Skin epidermis (tissue), 12 donors: ENCODE measurements at regions not wholly inside any gene's neighbourhood (a gene's known extent, or its start where the extent isn't known, plus 50 kb on each side); places are given as distances from the start of the nearest gene placed in this dataset.
A peak's percentile ranks its signal among the peaks of the same experiment; 100 is the strongest.
"Not testable (repeated sequence)": the region's sequence is repeated elsewhere in the genome, so short reads cannot be mapped to it uniquely, and the experiment has no call there.

Experiments
- H3K27ac ChIP-seq, 21 experiments: fragments of 200-600 bp; sonication (generic) in 11 of 21; one replicate each; pipeline ENCODE4 v1.5.0; 2020; ENCODE audit warnings: mild to moderate bottlenecking in 3 of 21, inconsistent platforms in 2 of 21, moderate library complexity in 2 of 21
- H3K4me3 ChIP-seq, 7 experiments: fragments of 200-600 bp; sonication (generic) in 2 of 7; one replicate each; pipeline ENCODE4 v1.5.0; 2020; ENCODE audit warnings: inconsistent platforms in 2 of 7, mild to moderate bottlenecking in 2 of 7, moderate library complexity in 1 of 7

- no peak overlapping the region for H3K4me3 ChIP-seq
- no peak overlapping the region for H3K27ac ChIP-seq
These were observed 304.0 kb downstream of the MYCN start for GRCh38 chr2:16244153-16244965.

- peak overlapping the region in 1 of 21 experiments; percentile 44 for H3K27ac ChIP-seq
- no peak overlapping the region for H3K4me3 ChIP-seq
These were observed 303.2 kb downstream of the MYCN start for GRCh38 chr2:16243411-16243996.

- Histone ChIP-seq H3K4me3 (no peak overlapping the region), H3K27ac (peak overlapping the region in 1 of 21 experiments; percentile 44)
These were observed 302.6 kb downstream of the MYCN start for GRCh38 chr2:16242906-16243305.

- no peak overlapping the region for H3K4me3 ChIP-seq
- H3K27ac ChIP-seq = peak overlapping the region in 1 of 21 experiments; percentile 17
These were observed 301.1 kb downstream of the MYCN start for GRCh38 chr2:16241166-16242160.

GRCh38 chr2:16240402-16240801 lies 300.1 kb downstream of the MYCN start:
- no peak overlapping the region for H3K27ac ChIP-seq
- no peak overlapping the region for H3K4me3 ChIP-seq

GRCh38 chr2:16239296-16239850 lies 299.0 kb downstream of the MYCN start:
- H3K27ac ChIP-seq = no peak overlapping the region
- H3K4me3 ChIP-seq = no peak overlapping the region

- H3K27ac ChIP-seq = no peak overlapping the region
- H3K4me3 ChIP-seq = no peak overlapping the region
These were observed 298.4 kb downstream of the MYCN start for GRCh38 chr2:16238786-16239185.

GRCh38 chr2:16238001-16238761 lies 297.8 kb downstream of the MYCN start:
- Histone ChIP-seq H3K4me3 (no peak overlapping the region), H3K27ac (no peak overlapping the region)

GRCh38 chr2:16235747-16236146 lies 295.4 kb downstream of the MYCN start:
- H3K4me3 ChIP-seq = no peak overlapping the region
- no peak overlapping the region for H3K27ac ChIP-seq

GRCh38 chr2:16235291-16235690 lies 294.9 kb downstream of the MYCN start:
- H3K27ac ChIP-seq, H3K4me3 ChIP-seq: not testable (repeated sequence)

- H3K4me3 ChIP-seq = no peak overlapping the region
- H3K27ac ChIP-seq = no peak overlapping the region
These were observed 288.6 kb downstream of the MYCN start for GRCh38 chr2:16228951-16229350.

GRCh38 chr2:16228471-16228870 lies 288.1 kb downstream of the MYCN start:
- H3K27ac ChIP-seq = no peak overlapping the region
- H3K4me3 ChIP-seq = no peak overlapping the region

GRCh38 chr2:16227811-16228462 lies 287.6 kb downstream of the MYCN start:
- H3K4me3 ChIP-seq = no peak overlapping the region

GRCh38 chr2:16226943-16227664 lies 286.8 kb downstream of the MYCN start:
- H3K27ac ChIP-seq = no peak overlapping the region
- H3K4me3 ChIP-seq = no peak overlapping the region

More at GRCh38 chr2:16227811-16228462, 287.6 kb downstream of the MYCN start:
- H3K27ac ChIP-seq = no peak overlapping the region

- no peak overlapping the region for H3K27ac ChIP-seq
- H3K4me3 ChIP-seq = no peak overlapping the region
These were observed 286.0 kb downstream of the MYCN start for GRCh38 chr2:16226381-16226780.

GRCh38 chr2:16225545-16225944 lies 285.2 kb downstream of the MYCN start:
- Histone ChIP-seq H3K27ac (no peak overlapping the region), H3K4me3 (no peak overlapping the region)

- no peak overlapping the region for H3K4me3 ChIP-seq
- H3K27ac ChIP-seq = no peak overlapping the region
These were observed 284.7 kb downstream of the MYCN start for GRCh38 chr2:16225071-16225470.
